ENCODE measurements at regions not wholly inside any gene's neighbourhood (a gene's known extent, or its start where the extent isn't known, plus 50 kb on each side); places are given as distances from the start of the nearest gene placed in this dataset.

DNA sequence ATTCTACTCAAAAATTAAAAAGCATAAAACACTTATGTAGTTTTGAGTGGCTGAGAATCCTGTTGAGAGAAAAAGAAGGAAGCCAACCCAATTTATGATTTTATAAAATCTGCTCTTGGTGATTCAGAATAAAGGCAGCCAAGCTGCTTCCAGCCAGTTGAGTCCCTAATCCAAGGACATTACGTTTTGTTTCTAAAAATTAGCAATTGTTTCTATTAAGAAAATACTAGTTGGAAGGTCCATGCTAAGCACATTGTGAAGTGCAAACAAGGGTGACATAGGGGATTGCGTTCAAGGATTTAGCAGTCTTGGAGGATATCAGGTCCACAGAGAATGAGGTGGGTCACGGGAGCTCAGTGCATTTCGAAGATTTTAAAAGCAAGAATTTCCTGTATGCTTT is 987.7 kb downstream of the TYW1 start:
- Histone ChIP-seq H4K20me1 (replicated peaks in 1 of 2; ENCODE audit: control insufficient read depth in 1 of 2, insufficient read depth in 2 of 2, low read length in 2 of 2) (no peaks in the 10 kb centered on the region), H3K14ac (ENCODE audit: insufficient read length) (no peak overlapping the region), H2BK12ac (ENCODE audit: low read depth, low read length) (no peak overlapping the region), H3K23ac (ENCODE audit: insufficient read length) (no peak overlapping the region), H3K9ac (replicated peaks in 1 of 4; ENCODE audit: extremely low read depth in 1 of 4, low read depth in 3 of 4, low read length in 3 of 4) (no peak overlapping the region), H3K56ac (replicated peaks; ENCODE audit: insufficient read length, low read depth, low read length) (no peak overlapping the region), H4K5ac (ENCODE audit: insufficient read length, low read depth, low read length) (no peak overlapping the region), H3K4me2 (ENCODE audit: insufficient read depth in 1 of 2, low read depth in 2 of 2, low read length in 2 of 2) (no peak overlapping the region), H3K27me3 (replicated peaks in 1 of 4; ENCODE audit: control insufficient read depth in 3 of 4, extremely low read depth in 1 of 4, insufficient read depth in 3 of 4, low read length in 3 of 4) (no peaks in the 10 kb centered on the region), H3K4me3 (ENCODE audit: extremely low read depth in 1 of 4, insufficient read depth in 2 of 4, low read depth in 3 of 4, low read length in 4 of 4) (no peak overlapping the region), H2BK120ac (replicated peaks; ENCODE audit: low read depth, low read length) (no peak overlapping the region), H4K8ac (ENCODE audit: extremely low read depth, insufficient read depth, low read length) (no peak overlapping the region), H3K79me1 (ENCODE audit: low read depth, low read length) (no peaks in the 10 kb centered on the region), H2BK20ac (ENCODE audit: low read length) (no peak overlapping the region), H2AK5ac (ENCODE audit: low read depth, low read length) (no peak overlapping the region), H3K36me3 (ENCODE audit: control insufficient read depth in 2 of 4, insufficient read depth in 4 of 4, low read length in 3 of 4) (no peaks in the 10 kb centered on the region), H2BK15ac (ENCODE audit: low read length) (no peak overlapping the region), H3K27ac (ENCODE audit: low read depth, low read length) (no peak overlapping the region), H3K18ac (ENCODE audit: extremely low read depth, low read length) (no peak overlapping the region), H3K4me1 (replicated peaks in 1 of 4; ENCODE audit: control insufficient read depth in 3 of 4, insufficient read depth in 4 of 4, low read length in 3 of 4) (no peaks in the 10 kb centered on the region), H2AFZ (ENCODE audit: low read length) (no peak overlapping the region), H3K4ac (replicated peaks; ENCODE audit: insufficient read length, low read depth, low read length) (no peak overlapping the region), H3K23me2 (ENCODE audit: low read depth, low read length) (no peaks in the 10 kb centered on the region), H3K79me2 (ENCODE audit: control insufficient read depth in 1 of 2, insufficient read depth in 2 of 2, low read length in 2 of 2) (no peaks in the 10 kb centered on the region), H4K91ac (replicated peaks; ENCODE audit: insufficient read length, low read length) (no peak overlapping the region), H2BK5ac (ENCODE audit: low read depth, low read length) (no peak overlapping the region), H3K9me3 (ENCODE audit: insufficient read depth in 2 of 2, low read depth in 1 of 2, low read length in 1 of 2) (no peaks in the 10 kb centered on the region)
- TF ChIP-seq, protein P1, sequence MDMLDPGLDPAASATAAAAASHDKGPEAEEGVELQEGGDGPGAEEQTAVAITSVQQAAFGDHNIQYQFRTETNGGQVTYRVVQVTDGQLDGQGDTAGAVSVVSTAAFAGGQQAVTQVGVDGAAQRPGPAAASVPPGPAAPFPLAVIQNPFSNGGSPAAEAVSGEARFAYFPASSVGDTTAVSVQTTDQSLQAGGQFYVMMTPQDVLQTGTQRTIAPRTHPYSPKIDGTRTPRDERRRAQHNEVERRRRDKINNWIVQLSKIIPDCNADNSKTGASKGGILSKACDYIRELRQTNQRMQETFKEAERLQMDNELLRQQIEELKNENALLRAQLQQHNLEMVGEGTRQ (IDR thresholded peaks at IDR 0.05; ENCODE audit: low read length): no peak
- TF ChIP-seq TBP (IDR thresholded peaks at IDR 0.05; ENCODE audit: low read depth, low read length) (no peak), YY1 (IDR thresholded peaks at IDR 0.05; ENCODE audit: low read depth, low read length) (no peak), POU5F1 (IDR thresholded peaks at IDR 0.05; ENCODE audit: low read depth, low read length) (no peak), SUZ12 (IDR thresholded peaks at IDR 0.05; ENCODE audit: low read length) (no peak), SP1 (IDR thresholded peaks at IDR 0.05; ENCODE audit: low read depth, low read length) (no peak)
- TF ChIP-seq, protein P2, sequence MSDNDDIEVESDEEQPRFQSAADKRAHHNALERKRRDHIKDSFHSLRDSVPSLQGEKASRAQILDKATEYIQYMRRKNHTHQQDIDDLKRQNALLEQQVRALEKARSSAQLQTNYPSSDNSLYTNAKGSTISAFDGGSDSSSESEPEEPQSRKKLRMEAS (IDR thresholded peaks at IDR 0.05): no peak
- FAIRE-seq (no peak), DNase-seq (ENCODE audit: low read depth in 1 of 2, low spot score in 2 of 2) (no peak)
- ChIA-PET CTCF (ENCODE audit: partially characterized antibody) (no interaction called here), POLR2A (ENCODE audit: partially characterized antibody) (no interaction called here)
- WGBS, 2 experiments (ENCODE audit: extremely low coverage in 1 of 2, insufficient coverage in 1 of 2, insufficient read length in 1 of 2, insufficient replicate concordance in 2 of 2, low coverage in 1 of 2, low lambda C conversion rate in 2 of 2, missing lambda C conversion rate in 1 of 2): 87% methylated on average over 4 of the region's 4 CpGs; no CpG with 5 or more reads in 1 of the 2 experiments

All from H1 (cell line).